H1 (cell line): ENCODE measurements at regions not wholly inside any gene's neighbourhood (a gene's known extent, or its start where the extent isn't known, plus 50 kb on each side); places are given as distances from the start of the nearest gene placed in this dataset.

Experiments used
- CTCF ChIA-PET: fragments of 300-600 bp; sonication (Branson Sonifier 250); formaldehyde crosslinking; loops from one replicate; lab custom pipeline; 2021; ENCODE audit not compliant: partially characterized antibody; lab: Charles Lee
- POLR2A ChIA-PET: fragments of 300-600 bp; sonication (Branson Sonifier 250); formaldehyde crosslinking; loops from one replicate; lab custom pipeline; 2021; ENCODE audit warnings: inconsistent platforms; ENCODE audit not compliant: partially characterized antibody; lab: Charles Lee
- DNase-seq, 2 experiments: peaks; one replicate each; pipeline versions ENCODE4 v3.0.0 to v3.0.0-alpha.2; 2010 to 2022; ENCODE audit warnings: low spot score in 2 of 2, low read depth in 1 of 2, mixed read lengths in 1 of 2
- FAIRE-seq: peaks from 2 replicates; lab custom pipeline; 2011; peaks lifted over from hg19 to GRCh38; lab: Jason Lieb, UNC
- H2AFZ ChIP-seq: 2 replicates; pipeline ENCODE4 v1.8.1; 2012; ENCODE audit warnings: low read length, inconsistent platforms
- H2AK5ac ChIP-seq: 2 replicates; pipeline ENCODE4 v1.6.1; 2013; ENCODE audit warnings: low read depth, low read length
- H2BK120ac ChIP-seq: replicated peaks from 2 replicates; pipeline ENCODE3; 2013; ENCODE audit warnings: low read depth, low read length, inconsistent platforms
- H2BK12ac ChIP-seq: 2 replicates; pipeline ENCODE4 v1.6.1; 2013; ENCODE audit warnings: low read depth, low read length
- H2BK15ac ChIP-seq: 2 replicates; pipeline ENCODE4 v1.6.1; 2013; ENCODE audit warnings: low read length
- H2BK20ac ChIP-seq: 2 replicates; pipeline ENCODE4 v1.6.1; 2013; ENCODE audit warnings: low read length
- H2BK5ac ChIP-seq: 2 replicates; pipeline ENCODE4 v1.6.1; 2013; ENCODE audit warnings: low read depth, low read length
- H3K14ac ChIP-seq: 2 replicates; pipeline ENCODE4 v1.6.1; 2013; ENCODE audit warnings: inconsistent platforms; ENCODE audit not compliant: insufficient read length
- H3K18ac ChIP-seq: 2 replicates; pipeline ENCODE4 v1.6.1; 2013; ENCODE audit warnings: low read length; ENCODE audit errors: extremely low read depth
- H3K23ac ChIP-seq: 2 replicates; pipeline ENCODE4 v1.6.1; 2013; ENCODE audit warnings: inconsistent platforms; ENCODE audit not compliant: insufficient read length
- H3K23me2 ChIP-seq: 2 replicates; pipeline ENCODE4 v1.6.1; 2013; ENCODE audit warnings: low read depth, low read length
- H3K27ac ChIP-seq: 2 replicates; pipeline ENCODE4 v1.6.1; 2011; ENCODE audit warnings: low read depth, low read length, inconsistent platforms
- H3K27me3 ChIP-seq, 4 experiments: replicated peaks in 1 of 4; 1 replicate in 1 of 4; 2 replicates in 3 of 4; pipeline versions ENCODE4 v1.6.1 to v1.8.1; 2011 to 2013; ENCODE audit warnings: low read length in 3 of 4, mild to moderate bottlenecking in 3 of 4, inconsistent platforms in 2 of 4, mixed read lengths in 2 of 4, moderate library complexity in 1 of 4; ENCODE audit not compliant: control insufficient read depth in 3 of 4, insufficient read depth in 3 of 4; ENCODE audit errors: extremely low read depth in 1 of 4
- H3K36me3 ChIP-seq, 4 experiments: 2 replicates each; pipeline versions ENCODE4 v1.6.1 to v1.8.1; 2011 to 2013; ENCODE audit warnings: mild to moderate bottlenecking in 4 of 4, low read length in 3 of 4, moderate library complexity in 2 of 4, control low read depth in 1 of 4, inconsistent platforms in 1 of 4; ENCODE audit not compliant: insufficient read depth in 4 of 4, control insufficient read depth in 2 of 4
- H3K4ac ChIP-seq: replicated peaks from 2 replicates; pipeline ENCODE3; 2013; ENCODE audit warnings: low read length, low read depth, mixed read lengths, inconsistent platforms; ENCODE audit not compliant: insufficient read length
- H3K4me1 ChIP-seq, 4 experiments: replicated peaks in 1 of 4; 1 replicate in 1 of 4; 2 replicates in 3 of 4; pipeline versions ENCODE4 v1.6.1 to v1.8.1; 2011 to 2013; ENCODE audit warnings: low read length in 3 of 4, inconsistent platforms in 2 of 4, mixed read lengths in 1 of 4; ENCODE audit not compliant: insufficient read depth in 4 of 4, control insufficient read depth in 3 of 4
- H3K4me2 ChIP-seq, 2 experiments: 2 replicates each; pipeline versions ENCODE4 v1.6.1 to v1.8.1; 2011 to 2013; ENCODE audit warnings: low read depth in 2 of 2, low read length in 2 of 2, control low read depth in 1 of 2, inconsistent platforms in 1 of 2, mild to moderate bottlenecking in 1 of 2; ENCODE audit not compliant: insufficient read depth in 1 of 2
- H3K4me3 ChIP-seq, 4 experiments: fragments of 200-600, 300-600 bp in 1 of 4; sonication (generic), shearing (Covaris generic), sonication (Bioruptor Twin) in 1 of 4; 2 replicates each; pipeline versions ENCODE4 v1.5.1 to v1.8.1; 2011 to 2016; ENCODE audit warnings: low read length in 4 of 4, low read depth in 3 of 4, control low read depth in 2 of 4, inconsistent platforms in 2 of 4, mild to moderate bottlenecking in 2 of 4, mixed read lengths in 1 of 4, moderate library complexity in 1 of 4; ENCODE audit not compliant: insufficient read depth in 2 of 4; ENCODE audit errors: extremely low read depth in 1 of 4
- H3K56ac ChIP-seq: replicated peaks from 2 replicates; pipeline ENCODE3; 2013; ENCODE audit warnings: low read depth, mild to moderate bottlenecking, mixed read lengths, low read length, inconsistent platforms; ENCODE audit not compliant: insufficient read length
- H3K79me1 ChIP-seq: 2 replicates; pipeline ENCODE4 v1.6.1; 2013; ENCODE audit warnings: low read depth, low read length, control low read depth
- H3K79me2 ChIP-seq, 2 experiments: 2 replicates each; pipeline versions ENCODE4 v1.6.1 to v1.8.1; 2012 to 2013; ENCODE audit warnings: low read length in 2 of 2, mild to moderate bottlenecking in 2 of 2, inconsistent platforms in 1 of 2; ENCODE audit not compliant: insufficient read depth in 2 of 2, control insufficient read depth in 1 of 2
- H3K9ac ChIP-seq, 4 experiments: replicated peaks in 1 of 4; 1 replicate in 1 of 4; 2 replicates in 3 of 4; pipeline versions ENCODE4 v1.6.1 to v1.8.1; 2011 to 2013; ENCODE audit warnings: low read depth in 3 of 4, low read length in 3 of 4, control low read depth in 2 of 4, mild to moderate bottlenecking in 2 of 4, moderate library complexity in 2 of 4, inconsistent platforms in 1 of 4; ENCODE audit errors: extremely low read depth in 1 of 4
- H3K9me3 ChIP-seq, 2 experiments: 2 replicates each; pipeline versions ENCODE4 v1.6.1 to v1.8.1; 2012 to 2013; ENCODE audit warnings: mild to moderate bottlenecking in 2 of 2, moderate library complexity in 2 of 2, control low read depth in 1 of 2, inconsistent platforms in 1 of 2, low read depth in 1 of 2, low read length in 1 of 2, mixed read lengths in 1 of 2; ENCODE audit not compliant: insufficient read depth in 2 of 2
- H4K20me1 ChIP-seq, 2 experiments: replicated peaks in 1 of 2; 2 replicates each; pipeline versions ENCODE3 to v1.8.1; 2011 to 2013; ENCODE audit warnings: inconsistent platforms in 2 of 2, low read length in 2 of 2, mild to moderate bottlenecking in 1 of 2; ENCODE audit not compliant: insufficient read depth in 2 of 2, control insufficient read depth in 1 of 2
- H4K5ac ChIP-seq: 2 replicates; pipeline ENCODE4 v1.6.1; 2013; ENCODE audit warnings: low read length, low read depth, mixed read lengths, inconsistent platforms; ENCODE audit not compliant: insufficient read length
- H4K8ac ChIP-seq: 2 replicates; pipeline ENCODE4 v1.8.0; 2013; ENCODE audit warnings: mild to moderate bottlenecking, moderate library complexity, low read length, inconsistent platforms; ENCODE audit not compliant: insufficient read depth; ENCODE audit errors: extremely low read depth
- H4K91ac ChIP-seq: replicated peaks from 2 replicates; pipeline ENCODE3; 2013; ENCODE audit warnings: low read length, mixed read lengths, inconsistent platforms; ENCODE audit not compliant: insufficient read length
- ATF2 ChIP-seq: IDR thresholded peaks from 2 replicates; pipeline ENCODE4 v1.6.1; 2012; ENCODE audit warnings: low read length, inconsistent platforms
- JUND ChIP-seq: IDR thresholded peaks from 2 replicates; pipeline ENCODE4 v1.6.1; 2011; ENCODE audit warnings: mild to moderate bottlenecking, improper control_type of control experiment, low read length
- WGBS, 2 experiments: shearing (Covaris generic) in 1 of 2; methylation state at CpG; one replicate each; pipeline versions ENCODE4 v1.1.6 to v1.1.7; 2013 to 2015; ENCODE audit warnings: low lambda C conversion rate in 2 of 2, mixed read lengths in 2 of 2, inconsistent platforms in 1 of 2, low coverage in 1 of 2, missing lambda C conversion rate in 1 of 2; ENCODE audit not compliant: insufficient replicate concordance in 2 of 2, insufficient coverage in 1 of 2, insufficient read length in 1 of 2; ENCODE audit errors: extremely low coverage in 1 of 2, missing lambda C conversion rate in 1 of 2; 5-methylcytosine and 5-hydroxymethylcytosine counted together

- no peaks in the 10 kb centered on the region for H3K9me3 ChIP-seq
- no peaks in the 10 kb centered on the region for H3K79me1 ChIP-seq
- ChIA-PET POLR2A (no interaction called here), CTCF (no interaction called here)
- no peak overlapping the region for H3K9ac ChIP-seq
- WGBS, 2 experiments = 85% methylated on average over 3 of the region's 3 CpGs; no CpG with 5 or more reads in 1 of the 2 experiments
- no peaks in the 10 kb centered on the region for H3K79me2 ChIP-seq
- H3K18ac ChIP-seq = no peak overlapping the region
- H3K23me2 ChIP-seq = no peaks in the 10 kb centered on the region
- no peak overlapping the region for H3K27ac ChIP-seq
- H2AFZ ChIP-seq = no peak overlapping the region
- no peak overlapping the region for H2AK5ac ChIP-seq
- no peak overlapping the region for H3K4ac ChIP-seq
- DNase-seq (no peak), FAIRE-seq (no peak)
- no peaks in the 10 kb centered on the region for H3K27me3 ChIP-seq
- no peak overlapping the region for H3K14ac ChIP-seq
- H4K20me1 ChIP-seq = no peaks in the 10 kb centered on the region
- no peak overlapping the region for H4K5ac ChIP-seq
- no peak overlapping the region for H2BK20ac ChIP-seq
- H3K36me3 ChIP-seq = no peaks in the 10 kb centered on the region
- H2BK120ac ChIP-seq = no peak overlapping the region
- H4K8ac ChIP-seq = no peak overlapping the region
- peaks cover 0 to 5% (median 2%) of the 10 kb centered on the region in 4 experiments; a peak in 3 of 7 replicates for H3K4me1 ChIP-seq
- H3K23ac ChIP-seq = no peak overlapping the region
- H3K4me2 ChIP-seq = no peak overlapping the region
- H3K56ac ChIP-seq = no peak overlapping the region
- peak overlapping the region; percentile 47 for H4K91ac ChIP-seq
- H3K4me3 ChIP-seq = no peak overlapping the region
- no peak overlapping the region for H2BK15ac ChIP-seq
- no peak overlapping the region for H2BK5ac ChIP-seq
- no peak overlapping the region; the same call in 1 of the 2 replicates for H2BK12ac ChIP-seq
- TF ChIP-seq ATF2 (no peak), JUND (no peak)
Measured at GRCh38 chr17:53141731-53142130, 681.0 kb upstream of the KIF2B start.
